ENCODE measurements at regions not wholly inside any gene's neighbourhood (a gene's known extent, or its start where the extent isn't known, plus 50 kb on each side); places are given as distances from the start of the nearest gene placed in this dataset.

- H3K4me1 ChIP-seq (ENCODE audit: low read length): no peaks in the 10 kb centered on the region
- TF ChIP-seq CTCF (IDR thresholded peaks at IDR 0.05; ENCODE audit: low read depth, low read length) (no peak), EZH2phosphoT487 (IDR thresholded peaks at IDR 0.05; ENCODE audit: low read depth) (no peak)
- no peaks in the 10 kb centered on the region for H4K20me1 ChIP-seq (ENCODE audit: insufficient read depth, low read length)
- no peaks in the 10 kb centered on the region for H3K27me3 ChIP-seq (ENCODE audit: low read depth, low read length)
- no peak overlapping the region for H3K9ac ChIP-seq (ENCODE audit: low read length)
- H3K4me2 ChIP-seq (ENCODE audit: low read length): no peak overlapping the region
- no peak overlapping the region for H3K27ac ChIP-seq (ENCODE audit: low read length)
- H3K36me3 ChIP-seq (replicated peaks; ENCODE audit: low read depth, low read length): no peaks in the 10 kb centered on the region
- H3K79me2 ChIP-seq (ENCODE audit: low read length): no peaks in the 10 kb centered on the region
- H3K9me3 ChIP-seq (ENCODE audit: insufficient read depth, low read length): no peaks in the 10 kb centered on the region
- H3K4me3 ChIP-seq (ENCODE audit: low read length): no peak overlapping the region
- no peak overlapping the region for H2AFZ ChIP-seq (ENCODE audit: low read depth, low read length)
Measured at GRCh38 chr2:23183733-23184132, 201.2 kb upstream of the KLHL29 start.

GRCh38 chr2:23198316-23199114, 186.5 kb upstream of the KLHL29 start:
- H3K27ac ChIP-seq (ENCODE audit: low read length): no peak overlapping the region
- no peaks in the 10 kb centered on the region for H3K79me2 ChIP-seq (ENCODE audit: low read length)
- H3K4me2 ChIP-seq (ENCODE audit: low read length): no peak overlapping the region
- H2AFZ ChIP-seq (ENCODE audit: low read depth, low read length): no peak overlapping the region
- no peaks in the 10 kb centered on the region for H3K36me3 ChIP-seq (replicated peaks; ENCODE audit: low read depth, low read length)
- TF ChIP-seq EZH2phosphoT487 (IDR thresholded peaks at IDR 0.05; ENCODE audit: low read depth) (no peak), CTCF (IDR thresholded peaks at IDR 0.05; ENCODE audit: low read depth, low read length) (no peak)
- H3K9me3 ChIP-seq (ENCODE audit: insufficient read depth, low read length): no peaks in the 10 kb centered on the region
- no peaks in the 10 kb centered on the region for H4K20me1 ChIP-seq (ENCODE audit: insufficient read depth, low read length)
- H3K4me1 ChIP-seq (ENCODE audit: low read length): no peaks in the 10 kb centered on the region
- no peak overlapping the region for H3K4me3 ChIP-seq (ENCODE audit: low read length)
- no peak overlapping the region for H3K9ac ChIP-seq (ENCODE audit: low read length)
- H3K27me3 ChIP-seq (ENCODE audit: low read depth, low read length): no peaks in the 10 kb centered on the region

GRCh38 chr2:23199115-23199918, 185.7 kb upstream of the KLHL29 start:
- TF ChIP-seq CTCF (IDR thresholded peaks at IDR 0.05; ENCODE audit: low read depth, low read length) (peak; percentile 64), EZH2phosphoT487 (IDR thresholded peaks at IDR 0.05; ENCODE audit: low read depth) (no peak)
- H3K9me3 ChIP-seq (ENCODE audit: insufficient read depth, low read length): no peaks in the 10 kb centered on the region
- no peak overlapping the region for H3K4me2 ChIP-seq (ENCODE audit: low read length)
- no peaks in the 10 kb centered on the region for H3K36me3 ChIP-seq (replicated peaks; ENCODE audit: low read depth, low read length)
- no peak overlapping the region for H3K4me3 ChIP-seq (ENCODE audit: low read length)
- H3K27me3 ChIP-seq (ENCODE audit: low read depth, low read length): no peaks in the 10 kb centered on the region
- H3K27ac ChIP-seq (ENCODE audit: low read length): no peak overlapping the region
- H3K9ac ChIP-seq (ENCODE audit: low read length): no peak overlapping the region
- no peaks in the 10 kb centered on the region for H4K20me1 ChIP-seq (ENCODE audit: insufficient read depth, low read length)
- H2AFZ ChIP-seq (ENCODE audit: low read depth, low read length): no peak overlapping the region
- no peaks in the 10 kb centered on the region for H3K4me1 ChIP-seq (ENCODE audit: low read length)
- H3K79me2 ChIP-seq (ENCODE audit: low read length): no peaks in the 10 kb centered on the region

- Histone ChIP-seq H3K9ac (ENCODE audit: low read length) (no peak overlapping the region), H2AFZ (ENCODE audit: low read depth, low read length) (no peak overlapping the region), H3K27ac (ENCODE audit: low read length) (no peak overlapping the region), H3K79me2 (ENCODE audit: low read length) (no peaks in the 10 kb centered on the region), H4K20me1 (ENCODE audit: insufficient read depth, low read length) (no peaks in the 10 kb centered on the region), H3K27me3 (ENCODE audit: low read depth, low read length) (no peaks in the 10 kb centered on the region), H3K4me2 (ENCODE audit: low read length) (no peak overlapping the region), H3K36me3 (replicated peaks; ENCODE audit: low read depth, low read length) (no peaks in the 10 kb centered on the region), H3K4me3 (ENCODE audit: low read length) (no peak overlapping the region), H3K9me3 (ENCODE audit: insufficient read depth, low read length) (no peaks in the 10 kb centered on the region), H3K4me1 (ENCODE audit: low read length) (no peaks in the 10 kb centered on the region)
- TF ChIP-seq CTCF (IDR thresholded peaks at IDR 0.05; ENCODE audit: low read depth, low read length) (no peak), EZH2phosphoT487 (IDR thresholded peaks at IDR 0.05; ENCODE audit: low read depth) (no peak)
Measured at GRCh38 chr2:23200068-23200786, 184.8 kb upstream of the KLHL29 start.
